ENCODE measurements at regions not wholly inside any gene's neighbourhood (a gene's known extent, or its start where the extent isn't known, plus 50 kb on each side); places are given as distances from the start of the nearest gene placed in this dataset.

GRCh38 chr9:88596376-88596775 is 61.4 kb downstream of the NXNL2 start (continued):
- no peak for TF ChIP-seq SUZ12 (IDR thresholded peaks at IDR 0.05; ENCODE audit: low read length)

All from H1 (cell line).